PFSK-1 (cell line): ENCODE measurements at regions not wholly inside any gene's neighbourhood (a gene's known extent, or its start where the extent isn't known, plus 50 kb on each side); places are given as distances from the start of the nearest gene placed in this dataset.

Experiments
- POLR2AphosphoS5 ChIP-seq: IDR thresholded peaks from 2 replicates; pipeline ENCODE4 v1.6.1; 2012; ENCODE audit warnings: low read depth, mild to moderate bottlenecking, control low read depth, low read length, moderate library complexity
- REST ChIP-seq, 2 experiments: IDR thresholded peaks; 2 replicates each; pipeline versions ENCODE4 v1.6.1 to v1.8.0; 2011 to 2012; ENCODE audit warnings: low read depth in 2 of 2, low read length in 2 of 2, control low read depth in 1 of 2, inconsistent platforms in 1 of 2, mild to moderate bottlenecking in 1 of 2, moderate library complexity in 1 of 2; ENCODE audit not compliant: insufficient read depth in 1 of 2

- no peak for TF ChIP-seq REST (IDR thresholded peaks at IDR 0.05; ENCODE audit: insufficient read depth in 1 of 2, low read depth in 2 of 2, low read length in 2 of 2)
- TF ChIP-seq POLR2AphosphoS5, result no peak
Observed at GRCh38 chr4:28682847-28683246, 1822.2 kb downstream of the STIM2 start.
